HG03108 (cell line): ENCODE measurements at regions not wholly inside any gene's neighbourhood (a gene's known extent, or its start where the extent isn't known, plus 50 kb on each side); places are given as distances from the start of the nearest gene placed in this dataset.
"Not testable (repeated sequence)": the region's sequence is repeated elsewhere in the genome, so short reads cannot be mapped to it uniquely, and the experiment has no call there.

Source experiments
- ATAC-seq: cut with Tn5 transposase; IDR thresholded peaks from one replicate; pipeline ENCODE4 v1.9.1; 2021; ENCODE audit warnings: moderate library complexity; ENCODE audit not compliant: unreplicated experiment

DNA sequence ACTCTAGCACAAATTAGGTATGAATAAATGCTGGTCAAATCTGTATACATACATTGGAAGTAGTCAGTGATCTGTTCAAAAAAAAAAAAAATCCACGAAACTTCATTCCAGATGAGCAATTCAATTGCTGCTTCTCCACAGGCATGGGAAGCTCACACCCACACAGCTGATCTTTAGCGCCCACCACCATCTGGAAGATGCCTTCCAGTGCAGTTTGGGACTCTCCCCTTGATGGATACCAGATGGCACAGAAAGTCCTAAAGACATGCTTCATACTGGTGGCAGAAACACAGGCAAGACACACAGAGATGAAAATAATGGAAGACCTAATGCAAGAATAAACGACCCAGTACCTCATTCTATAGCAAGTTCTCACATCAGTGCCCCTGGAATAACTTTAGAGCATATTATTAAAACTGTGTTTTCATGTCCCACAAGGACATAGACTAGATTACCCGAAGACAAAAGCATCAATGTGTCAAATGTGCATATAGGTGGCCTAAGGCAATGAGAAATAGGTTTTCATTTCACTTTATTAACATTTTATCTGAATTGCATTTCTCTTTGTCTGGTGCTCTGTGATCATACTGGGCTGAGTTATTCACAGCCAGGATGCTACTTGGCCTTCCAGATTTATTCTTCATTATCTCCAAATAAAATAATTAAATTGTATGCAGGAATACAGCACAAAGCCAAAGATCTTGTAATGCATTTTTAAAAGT, 135.4 kb upstream of the TAS2R1 start:
- no peak for ATAC-seq

DNA sequence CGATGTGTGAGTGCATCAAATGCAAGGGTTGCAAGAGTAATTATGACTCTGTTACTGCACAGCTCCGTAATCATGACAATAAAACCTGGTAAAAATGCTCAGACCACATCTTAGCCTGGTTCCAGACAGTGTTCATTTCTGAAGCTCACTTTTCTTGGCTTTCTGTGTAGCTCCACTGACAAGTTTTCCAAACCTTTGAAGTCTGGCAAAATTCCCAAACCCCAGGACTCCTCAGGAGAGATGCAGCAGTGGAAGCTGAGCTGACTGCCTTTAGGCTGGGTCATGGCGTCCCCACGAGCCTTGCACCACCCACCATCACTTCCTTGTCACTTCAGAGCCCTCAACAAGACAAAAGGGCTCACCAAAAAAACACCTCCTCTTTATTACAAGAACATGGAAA, 131.6 kb upstream of the TAS2R1 start:
- no peak for ATAC-seq

DNA sequence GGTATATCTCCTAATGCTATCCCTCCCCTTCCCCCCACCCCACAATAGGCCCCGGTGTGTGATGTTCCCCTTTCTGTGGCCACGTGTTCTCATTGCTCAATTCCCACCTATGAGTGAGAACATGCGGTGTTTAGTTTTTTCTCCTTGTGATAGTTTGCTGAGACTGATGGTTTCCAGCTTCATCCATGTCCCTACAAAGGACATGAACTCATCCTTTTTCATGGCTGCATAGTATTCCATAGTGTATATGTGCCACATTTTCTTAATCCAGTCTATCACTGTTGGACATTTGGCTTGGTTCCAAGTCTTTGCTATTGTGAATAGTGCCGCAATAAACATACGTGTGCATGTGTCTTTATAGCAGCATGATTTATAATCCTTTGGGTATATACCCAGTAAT, 122.5 kb upstream of the TAS2R1 start:
- not testable (repeated sequence) for ATAC-seq

DNA sequence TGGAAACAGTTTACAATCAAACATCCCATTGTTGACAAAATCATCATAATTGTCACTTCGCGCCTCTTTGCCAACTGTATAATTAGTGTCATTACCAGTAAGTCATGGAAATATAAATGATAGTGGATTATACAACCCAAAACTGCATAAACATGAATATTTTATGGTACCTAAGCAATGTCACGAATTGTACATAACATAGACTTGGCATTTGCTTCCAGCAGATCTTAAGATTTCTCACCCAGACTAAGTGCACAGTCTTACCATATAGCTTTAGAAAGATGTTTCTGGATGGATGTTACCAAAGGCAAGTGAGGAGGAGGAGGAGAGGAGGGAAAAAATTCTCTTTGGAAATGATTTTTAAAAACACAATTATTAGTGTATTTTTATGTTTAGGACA, 113.4 kb upstream of the TAS2R1 start:
- ATAC-seq: no peak

DNA sequence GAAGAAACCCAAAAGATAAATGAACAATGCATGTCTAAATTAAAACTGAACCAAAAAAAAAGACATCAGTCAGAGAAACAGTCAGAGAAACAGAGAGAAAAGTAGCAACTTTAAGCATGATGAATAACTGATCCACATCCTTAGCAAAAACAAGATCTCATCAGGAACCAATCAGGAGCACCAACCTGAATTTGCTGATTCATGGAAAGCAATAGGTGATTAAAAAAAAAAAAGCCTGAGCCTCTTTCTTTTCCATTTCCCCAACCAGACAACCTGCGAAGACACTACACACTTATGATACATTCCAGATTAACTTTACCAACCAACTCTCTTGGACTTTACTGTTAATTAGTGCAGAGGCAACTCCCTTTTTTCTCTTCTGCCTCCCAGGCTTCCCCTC, 112.7 kb upstream of the TAS2R1 start:
- ATAC-seq: no peak

DNA sequence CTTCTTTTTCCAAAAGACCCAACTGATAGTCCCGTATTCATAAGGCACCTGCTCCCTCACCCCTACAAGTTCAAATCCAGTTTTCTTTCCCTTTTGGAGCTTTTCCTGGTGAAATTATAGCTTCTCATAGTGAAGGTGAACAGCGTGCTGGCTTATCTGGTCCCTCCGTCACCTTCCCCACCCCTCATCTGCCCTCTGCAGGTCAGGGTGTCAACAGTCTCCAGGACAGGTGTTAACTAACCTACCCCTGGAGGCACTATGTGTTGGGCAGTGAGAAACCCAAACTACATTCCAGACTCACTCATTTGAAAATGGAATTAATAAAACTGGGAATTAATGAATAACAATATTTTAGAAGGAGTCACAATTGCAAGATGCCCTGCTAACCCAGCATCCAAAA, 109.0 kb upstream of the TAS2R1 start:
- ATAC-seq: no peak

DNA sequence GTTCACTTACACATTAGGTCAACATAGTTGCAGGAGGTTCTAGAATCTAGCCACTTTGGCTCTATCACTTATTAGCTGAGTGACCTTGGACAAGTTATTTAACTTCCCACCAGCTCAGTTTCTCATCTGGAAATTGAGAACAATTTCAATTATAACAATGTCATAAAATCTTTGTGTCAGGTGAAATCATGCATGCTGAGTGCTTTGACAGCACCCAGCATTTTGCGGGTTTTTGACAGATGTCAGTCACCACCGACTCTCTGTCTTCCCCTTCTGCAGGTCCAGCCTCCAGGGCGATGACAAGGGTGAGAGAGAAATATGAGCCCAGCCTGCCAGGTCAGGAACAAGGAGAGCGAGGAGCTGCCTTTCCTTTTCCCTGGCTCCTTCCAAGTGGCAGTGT, 107.1 kb upstream of the TAS2R1 start:
- no peak for ATAC-seq

DNA sequence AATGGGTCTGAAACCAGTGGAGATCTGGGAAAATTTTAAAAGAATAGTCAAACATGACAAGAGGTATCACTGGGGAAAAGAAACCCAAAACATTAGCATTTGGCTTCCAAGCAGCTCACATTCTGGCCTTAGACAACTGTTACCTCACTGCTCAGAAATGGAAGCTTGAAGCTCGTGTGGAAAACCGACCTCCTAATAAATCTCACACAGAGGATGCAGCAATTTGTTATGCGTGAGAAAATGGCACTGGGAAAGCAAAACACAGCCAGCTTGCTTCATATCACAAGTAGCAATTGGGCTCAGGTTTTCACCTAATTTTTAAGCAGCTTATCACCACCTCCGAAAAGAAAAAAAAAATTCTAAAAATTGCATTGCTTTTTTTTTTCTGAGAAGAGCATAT, 103.3 kb upstream of the TAS2R1 start:
- no peak for ATAC-seq

DNA sequence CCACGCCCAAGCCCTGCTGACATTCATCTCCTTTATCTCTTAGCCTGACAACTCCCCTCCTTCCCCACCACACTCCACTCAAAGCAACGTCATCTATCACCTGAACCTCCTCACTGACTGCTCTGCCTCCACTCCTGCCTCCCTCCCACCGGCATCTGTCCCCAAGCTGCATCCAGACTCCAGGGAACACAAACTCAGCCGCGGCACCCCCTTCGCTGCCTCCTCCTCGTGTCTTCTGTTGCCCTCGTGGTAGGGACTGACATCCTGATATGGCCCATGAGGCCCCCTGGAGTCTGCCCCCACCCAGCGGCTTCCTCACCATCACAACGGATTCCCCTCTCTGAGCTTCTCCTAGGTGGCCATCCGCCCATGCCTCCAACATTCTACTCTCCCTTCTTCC, 101.0 kb upstream of the TAS2R1 start:
- ATAC-seq: no peak

DNA sequence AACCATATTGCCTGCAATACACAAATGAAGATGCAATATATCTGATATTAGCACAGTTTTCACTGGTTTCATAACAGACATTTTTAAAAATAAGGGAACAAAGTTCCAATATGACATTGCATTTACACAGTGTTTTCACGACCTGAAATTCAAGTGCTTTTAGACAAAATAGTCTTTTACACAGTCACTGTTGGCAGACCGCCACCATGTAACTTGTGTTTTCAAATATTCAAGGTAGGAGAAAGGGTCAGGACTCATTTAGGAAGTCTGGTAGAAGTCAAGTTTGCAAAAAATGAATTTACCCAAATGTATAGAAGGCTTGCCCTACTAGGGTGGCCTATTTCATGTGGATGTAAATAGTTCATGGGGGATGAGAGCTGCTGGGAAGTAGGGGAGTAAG, 98.1 kb upstream of the TAS2R1 start:
- ATAC-seq: no peak

DNA sequence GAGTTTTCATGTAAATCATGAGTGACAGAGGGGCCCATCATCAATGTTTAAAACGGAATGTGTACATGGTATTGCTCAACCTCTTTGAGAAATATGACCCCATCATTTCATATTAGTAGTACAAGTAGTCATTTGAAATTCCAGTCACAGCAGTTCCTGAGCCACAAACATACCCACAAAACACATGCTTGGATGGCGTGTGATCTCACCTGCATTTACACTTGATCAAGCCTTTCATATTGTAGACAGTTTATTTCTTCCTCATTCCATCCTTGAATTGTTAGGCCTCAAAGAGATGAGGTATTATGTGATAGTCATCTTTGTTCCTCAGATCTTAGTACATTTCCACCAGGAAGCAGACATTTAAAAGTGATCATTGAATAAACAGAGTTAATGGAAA, 96.8 kb upstream of the TAS2R1 start:
- no peak for ATAC-seq

DNA sequence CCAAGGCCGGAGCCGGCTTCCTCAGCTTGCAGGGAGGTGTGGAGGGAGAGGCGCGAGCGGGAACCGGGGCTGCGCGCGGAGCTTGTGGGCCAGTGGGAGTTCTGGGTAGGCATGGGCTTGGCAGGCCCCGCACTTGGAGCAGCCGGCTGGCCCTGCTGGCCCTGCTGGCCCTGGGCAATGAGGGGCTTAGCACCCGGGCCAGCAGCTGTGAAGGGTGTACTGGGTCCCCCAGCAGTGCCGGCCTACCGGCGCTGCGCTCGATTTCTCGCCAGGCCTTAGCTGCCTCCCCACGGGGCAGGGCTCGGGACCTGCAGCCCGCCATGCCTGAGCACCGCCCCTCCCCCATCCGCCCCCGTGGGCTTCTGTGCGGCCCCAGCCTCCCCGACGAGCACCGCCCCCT, 95.1 kb upstream of the TAS2R1 start:
- not testable (repeated sequence) for ATAC-seq

DNA sequence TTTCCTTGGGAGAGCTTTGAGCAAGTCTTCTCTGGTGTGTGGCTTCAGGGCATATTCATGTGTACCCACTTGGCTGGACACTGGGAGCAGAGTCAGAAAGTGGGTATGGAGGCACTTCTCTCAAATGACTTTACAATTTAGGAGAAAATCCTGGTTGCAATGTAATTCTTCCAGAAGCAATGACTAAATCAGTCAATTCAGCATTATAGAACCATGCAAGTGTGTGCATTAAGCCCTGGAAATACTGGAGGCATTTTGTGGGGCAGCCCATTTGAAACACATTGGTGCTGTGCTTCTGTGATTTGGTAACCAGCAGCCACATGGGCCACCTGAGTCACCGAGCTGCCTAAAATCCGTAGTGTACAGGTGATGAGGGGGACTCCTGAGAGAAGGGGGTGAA, 94.6 kb upstream of the TAS2R1 start:
- ATAC-seq: no peak

DNA sequence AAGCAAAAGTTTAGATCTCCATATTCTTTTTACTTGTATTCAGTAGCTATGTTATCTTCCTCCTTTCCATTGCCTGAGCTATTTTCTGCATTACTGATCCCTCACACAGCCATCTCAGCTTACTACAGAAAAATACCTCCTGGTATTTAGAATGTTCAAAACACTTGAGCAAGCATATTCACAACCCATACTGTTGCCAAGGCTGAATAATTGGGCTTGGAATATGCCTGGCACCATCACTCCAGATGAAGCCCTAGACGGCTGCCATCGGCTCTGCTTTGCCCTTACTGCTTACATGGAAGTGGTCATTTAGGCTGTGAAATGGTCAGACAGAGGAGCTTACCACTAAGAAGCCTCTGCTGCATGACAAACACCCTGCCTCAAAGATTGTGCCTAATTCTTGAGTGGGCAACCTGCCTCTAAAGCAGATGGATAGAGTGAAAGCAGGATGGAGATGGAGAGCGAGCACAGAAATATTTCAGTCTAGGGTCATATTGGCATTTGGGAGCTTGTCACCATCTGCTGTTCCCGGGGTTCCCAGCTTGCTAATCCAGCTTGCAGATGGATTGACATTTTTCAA, 92.5 kb upstream of the TAS2R1 start:
- ATAC-seq: no peak

DNA sequence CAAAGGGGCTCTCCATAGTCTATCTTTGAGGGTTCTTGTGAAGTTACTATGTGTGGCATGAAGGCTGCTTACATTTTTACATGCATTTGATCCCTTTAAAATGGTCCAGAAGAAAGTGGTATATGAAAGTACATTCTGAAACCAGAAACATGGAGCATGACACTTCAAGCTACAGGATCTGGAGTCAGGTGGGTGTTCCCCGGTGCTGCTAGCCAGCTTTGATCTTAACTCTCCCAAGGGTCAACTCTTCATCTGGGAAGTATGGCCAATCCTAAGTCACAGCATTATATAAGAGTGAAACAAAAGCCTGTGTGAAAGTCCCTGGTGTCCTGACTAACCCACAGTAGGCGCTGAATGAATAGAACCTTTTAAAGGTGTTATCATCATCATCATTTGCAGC, 91.0 kb upstream of the TAS2R1 start:
- ATAC-seq: no peak

DNA sequence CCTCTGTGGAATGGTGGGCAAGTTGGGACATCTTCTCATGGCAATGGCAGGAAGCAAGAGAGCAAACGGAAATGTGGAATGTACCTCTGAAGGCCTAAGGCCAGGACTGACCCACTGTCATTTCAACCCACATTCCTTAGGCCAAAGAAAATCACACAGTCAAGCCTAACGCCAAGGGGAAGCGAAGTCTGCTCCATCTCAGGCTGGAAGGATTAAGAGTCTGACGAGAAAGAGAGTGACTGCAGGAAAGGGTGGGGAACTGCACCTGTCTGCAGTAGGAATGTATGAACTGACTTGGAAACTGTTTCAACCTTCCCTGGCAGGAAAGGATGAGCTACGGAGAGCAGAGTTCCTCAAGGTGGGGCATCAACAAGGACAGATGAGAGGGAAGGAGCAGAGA, 90.2 kb upstream of the TAS2R1 start:
- no peak for ATAC-seq

DNA sequence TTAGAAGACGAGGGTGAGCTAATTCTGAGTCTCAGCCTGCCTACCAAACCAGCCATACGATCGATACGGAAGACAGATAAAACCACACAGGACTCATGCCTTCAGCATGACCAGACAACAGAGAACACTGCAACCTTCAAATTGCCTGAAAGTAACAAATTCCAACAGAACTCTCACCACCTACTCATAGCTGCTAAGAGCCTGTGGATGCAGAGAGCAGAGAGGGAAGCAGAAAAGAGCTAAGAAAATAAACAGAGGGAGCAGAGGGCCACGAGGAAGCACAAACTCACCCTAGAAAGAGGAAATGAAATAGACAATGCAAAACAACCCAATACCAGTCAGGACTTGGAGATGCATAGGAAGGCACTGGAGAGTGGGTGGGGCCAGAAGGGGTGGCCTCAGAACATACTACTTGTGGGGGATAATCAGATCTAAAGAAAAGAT, 86.7 kb upstream of the TAS2R1 start:
- no peak for ATAC-seq

DNA sequence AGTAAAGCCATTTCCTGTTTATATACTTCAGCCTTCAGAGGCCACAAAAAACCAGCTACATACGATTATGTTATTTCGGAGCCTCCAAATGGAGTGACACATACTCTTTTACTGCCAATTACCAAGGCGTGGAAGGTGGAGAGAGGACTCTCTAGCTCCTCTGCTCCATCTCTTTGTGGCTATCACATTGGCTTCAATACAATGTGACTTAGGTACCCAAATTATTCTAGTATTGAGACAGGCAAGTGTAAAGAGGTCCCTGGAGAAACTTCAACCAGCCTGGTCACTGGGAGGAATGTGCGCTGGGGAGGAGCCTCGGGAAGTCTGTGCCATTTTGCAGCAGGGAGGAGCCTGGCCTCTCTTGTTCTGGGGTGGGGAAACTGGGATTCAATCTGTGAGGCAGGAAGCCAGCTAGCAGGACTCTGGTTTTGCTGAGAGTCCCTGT, 85.8 kb upstream of the TAS2R1 start:
- ATAC-seq: no peak

DNA sequence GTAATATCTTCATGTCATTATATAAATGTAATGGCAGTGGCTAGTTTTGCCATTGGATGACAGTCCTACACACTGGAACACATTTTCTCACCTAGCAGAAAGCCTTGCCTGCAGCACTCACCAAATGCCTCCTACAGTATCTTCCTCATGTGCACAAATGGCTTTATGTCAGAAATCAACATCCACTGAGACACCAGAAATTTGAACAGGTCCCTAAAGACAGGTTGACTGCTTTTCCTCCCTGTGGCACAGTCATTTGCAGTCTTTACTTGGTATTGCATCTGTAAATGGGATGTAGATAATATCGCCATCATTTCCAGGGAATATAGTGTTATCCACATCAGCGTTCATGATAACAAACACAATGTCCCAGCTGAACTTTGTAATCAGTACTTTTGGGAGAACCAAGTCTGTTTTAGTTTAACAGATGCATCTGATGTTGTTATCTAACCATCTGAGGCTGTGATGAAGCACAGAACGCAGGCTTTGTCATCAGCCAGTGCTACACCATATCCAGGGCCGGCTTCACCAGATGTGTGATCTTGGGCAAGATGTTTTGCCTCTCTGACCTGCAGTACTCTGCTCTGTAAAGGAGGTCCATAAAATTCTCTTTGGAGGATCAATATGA, 83.9 kb upstream of the TAS2R1 start:
- no peak for ATAC-seq

DNA sequence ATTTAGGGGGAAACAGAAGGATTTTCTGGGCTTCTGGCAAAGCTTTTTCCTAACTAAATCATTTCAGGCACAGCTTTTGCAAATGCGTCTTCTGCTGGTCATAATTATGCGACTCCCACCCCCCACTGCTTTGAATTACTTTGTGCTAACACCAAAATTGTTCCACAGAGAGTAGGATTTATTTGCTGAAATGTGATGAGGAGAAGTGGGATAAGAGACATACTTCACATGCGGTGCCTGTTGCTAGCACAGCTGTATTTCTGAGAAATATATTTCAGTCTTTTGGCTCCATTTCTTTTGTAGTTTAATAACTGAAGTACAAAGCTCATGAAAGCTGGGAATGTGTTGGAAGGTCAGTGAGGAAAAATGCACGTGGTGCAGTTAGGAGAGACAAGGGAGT, 83.2 kb upstream of the TAS2R1 start:
- ATAC-seq: no peak

DNA sequence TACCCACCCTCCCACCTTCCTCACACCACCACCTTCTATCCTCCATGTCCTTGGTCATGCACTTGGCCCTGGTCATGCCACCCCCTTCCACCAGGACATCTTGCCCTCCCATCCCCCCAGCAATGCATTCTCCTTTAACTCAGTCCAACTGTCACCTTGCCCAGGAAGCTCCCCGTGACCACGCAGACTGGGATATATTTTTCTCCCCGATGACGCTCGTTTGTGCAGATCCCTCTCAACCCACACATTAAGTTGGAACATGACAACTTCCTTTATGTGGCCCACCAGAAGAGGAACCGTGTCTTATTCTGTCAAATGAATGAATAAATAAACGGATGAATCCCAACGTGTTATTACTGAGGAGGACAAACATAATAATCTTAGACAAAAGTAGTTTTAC, 82.8 kb upstream of the TAS2R1 start:
- no peak for ATAC-seq

DNA sequence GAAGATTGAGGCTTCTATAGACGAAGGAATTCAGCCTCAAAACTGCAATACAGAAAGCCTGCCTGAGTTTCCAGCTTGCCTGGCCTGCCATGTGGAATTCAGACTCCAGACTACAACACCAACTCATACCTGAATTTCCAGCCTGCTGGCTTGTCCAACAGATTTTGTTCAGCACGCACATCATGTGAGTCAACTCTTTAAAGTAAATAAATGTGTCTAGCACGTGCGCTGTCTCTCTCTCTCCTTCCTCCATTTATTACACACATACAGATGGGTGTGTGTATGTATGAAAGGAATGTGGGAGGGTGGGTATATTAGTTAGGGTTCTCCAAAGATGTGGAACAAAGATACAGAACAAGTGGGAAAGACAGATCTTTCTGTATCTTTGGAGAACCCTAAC, 82.4 kb upstream of the TAS2R1 start:
- ATAC-seq: no peak

DNA sequence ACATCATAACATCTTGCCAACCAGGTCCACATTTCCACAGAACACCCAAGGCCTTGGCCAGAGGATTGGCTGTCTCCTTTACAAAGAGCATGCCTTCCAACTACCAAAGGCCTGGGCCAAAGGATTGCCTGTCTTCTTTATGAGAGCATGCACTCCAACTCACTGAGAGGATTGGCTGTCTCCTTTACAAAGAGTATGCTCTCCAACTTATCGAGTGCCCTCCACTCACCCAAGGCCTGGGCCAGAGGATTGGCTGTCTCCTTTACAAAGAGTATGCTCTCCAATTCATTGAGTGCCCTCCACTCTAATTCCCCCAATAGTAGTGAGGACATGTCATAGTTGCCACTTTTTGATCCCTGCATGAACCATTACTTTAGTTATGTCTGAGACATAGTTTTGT, 79.9 kb upstream of the TAS2R1 start:
- ATAC-seq: no peak
